GM21529 (cell line): ENCODE measurements at regions not wholly inside any gene's neighbourhood (a gene's known extent, or its start where the extent isn't known, plus 50 kb on each side); places are given as distances from the start of the nearest gene placed in this dataset.
"Not testable (repeated sequence)": the region's sequence is repeated elsewhere in the genome, so short reads cannot be mapped to it uniquely, and the experiment has no call there.

Experiments used
- ATAC-seq: cut with Tn5 transposase; IDR thresholded peaks from one replicate; pipeline ENCODE4 v1.9.1; 2021; ENCODE audit not compliant: unreplicated experiment

DNA sequence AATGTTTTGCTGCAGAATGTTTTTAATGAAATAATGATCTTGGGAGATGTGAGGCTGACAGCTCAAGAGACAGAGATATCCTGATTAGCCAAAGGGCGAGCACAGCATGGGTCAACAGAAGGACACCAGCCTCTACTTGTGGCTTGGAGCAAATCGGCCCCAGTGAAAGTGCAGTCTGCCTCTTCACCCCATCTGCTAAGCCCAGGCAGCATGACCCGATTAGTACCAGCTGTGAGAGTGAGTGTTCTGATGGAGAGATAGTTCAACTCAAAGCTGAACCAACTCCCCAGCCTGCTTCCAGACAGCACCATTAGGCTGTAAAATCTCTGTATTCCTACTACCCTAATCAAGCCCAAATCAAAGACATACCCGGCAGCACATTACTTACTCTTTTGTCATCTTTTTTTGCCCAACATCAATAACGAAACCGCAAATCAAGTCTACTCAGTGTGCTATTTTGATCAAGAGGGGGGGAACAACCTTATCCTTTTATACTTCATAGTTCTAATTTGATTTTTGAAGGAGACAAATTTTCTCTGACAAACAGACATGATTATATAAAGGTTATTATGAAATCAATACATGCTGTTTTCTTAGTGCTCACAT lies 514.1 kb upstream of the NRSN1 start:
- no peak for ATAC-seq

DNA sequence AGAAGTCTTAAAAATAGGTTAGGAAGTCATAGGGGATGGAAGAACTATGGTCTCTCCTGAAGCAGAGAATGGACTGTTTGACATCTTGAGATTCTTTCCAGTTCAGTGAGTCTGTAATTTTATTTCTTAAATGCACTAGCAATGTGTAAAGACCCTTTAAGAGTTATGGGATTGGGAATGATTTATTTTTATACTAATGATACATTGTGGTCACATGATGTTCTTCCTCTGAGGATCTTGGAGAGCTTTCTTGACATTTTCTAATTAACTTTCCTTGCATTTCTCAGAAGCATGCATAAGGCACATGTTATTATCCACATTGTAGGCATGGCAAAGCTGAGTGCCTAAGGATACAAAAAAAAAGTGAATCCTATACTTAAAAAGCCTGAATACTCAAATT lies 507.6 kb upstream of the NRSN1 start:
- ATAC-seq = no peak

DNA sequence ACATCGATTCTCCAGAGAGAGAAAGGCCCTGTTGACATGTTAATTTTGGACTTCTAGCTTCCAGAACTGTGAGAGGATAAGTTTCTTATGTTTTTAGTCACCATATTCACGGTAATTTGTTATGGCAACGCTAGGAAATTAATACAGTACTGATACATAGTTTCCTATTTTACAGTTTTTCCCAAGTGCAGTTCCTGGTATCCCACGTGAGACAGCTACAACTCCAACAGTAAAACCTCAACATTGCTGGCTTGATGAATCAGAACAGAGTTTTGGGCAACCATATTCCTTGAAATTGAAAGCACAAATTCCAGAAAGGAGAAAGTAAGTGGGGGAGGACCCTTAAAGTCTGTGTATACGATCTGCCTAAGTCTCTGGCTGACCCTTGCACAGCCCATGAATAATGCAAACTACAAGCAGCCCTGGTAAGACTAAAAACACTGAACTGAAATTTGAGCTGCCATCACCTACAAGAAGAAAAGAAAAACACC lies 505.1 kb upstream of the NRSN1 start:
- no peak for ATAC-seq

- ATAC-seq = no peak
Measured at GRCh38 chr6:23630726-23631635, 495.0 kb upstream of the NRSN1 start.

- ATAC-seq = no peak
Measured at GRCh38 chr6:23633996-23634395, 492.0 kb upstream of the NRSN1 start.

- no peak for ATAC-seq
Measured at GRCh38 chr6:23635150-23635549, 490.9 kb upstream of the NRSN1 start.

DNA sequence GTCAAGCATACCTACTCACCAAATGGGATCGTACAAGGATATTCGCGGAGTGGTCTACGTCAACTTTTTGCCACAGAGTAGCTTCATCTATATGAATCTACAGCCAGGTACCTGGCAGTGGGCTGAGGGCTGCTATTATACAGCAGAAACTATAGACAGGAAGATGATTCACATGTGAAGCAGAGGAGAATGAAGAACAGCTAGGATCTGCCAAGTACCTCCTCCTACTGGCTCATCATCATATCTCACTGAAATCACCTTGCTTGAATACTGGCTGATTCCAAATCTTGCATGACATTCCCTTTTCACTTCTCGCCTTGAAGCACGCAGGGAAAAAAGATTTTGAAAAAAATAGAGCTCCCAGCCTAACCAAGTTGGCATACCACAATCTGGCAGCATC lies 488.7 kb upstream of the NRSN1 start:
- ATAC-seq = no peak

- no peak for ATAC-seq
Measured at GRCh38 chr6:23642849-23643248, 483.2 kb upstream of the NRSN1 start.

- no peak for ATAC-seq
Measured at GRCh38 chr6:23647045-23647444, 479.0 kb upstream of the NRSN1 start.

DNA sequence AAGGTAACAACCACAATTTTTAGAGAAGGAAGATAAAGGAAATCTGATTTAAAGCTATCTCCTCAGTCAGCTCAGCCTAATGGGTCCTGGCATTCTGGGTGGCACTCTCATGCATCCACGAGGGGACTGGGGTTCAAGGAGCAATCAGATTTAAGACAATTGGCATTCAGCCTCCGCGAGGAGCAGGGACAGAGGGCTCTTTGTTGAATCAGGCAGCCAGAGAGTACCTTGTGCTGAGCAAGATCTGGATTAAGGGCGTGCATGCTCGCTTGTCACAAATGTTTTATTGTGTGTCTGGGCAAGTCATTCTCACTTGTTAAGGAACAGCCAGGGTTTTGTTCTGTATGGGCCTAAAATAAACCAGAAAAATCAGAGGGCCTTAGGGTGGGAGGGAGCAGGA lies 475.3 kb upstream of the NRSN1 start:
- no peak for ATAC-seq

DNA sequence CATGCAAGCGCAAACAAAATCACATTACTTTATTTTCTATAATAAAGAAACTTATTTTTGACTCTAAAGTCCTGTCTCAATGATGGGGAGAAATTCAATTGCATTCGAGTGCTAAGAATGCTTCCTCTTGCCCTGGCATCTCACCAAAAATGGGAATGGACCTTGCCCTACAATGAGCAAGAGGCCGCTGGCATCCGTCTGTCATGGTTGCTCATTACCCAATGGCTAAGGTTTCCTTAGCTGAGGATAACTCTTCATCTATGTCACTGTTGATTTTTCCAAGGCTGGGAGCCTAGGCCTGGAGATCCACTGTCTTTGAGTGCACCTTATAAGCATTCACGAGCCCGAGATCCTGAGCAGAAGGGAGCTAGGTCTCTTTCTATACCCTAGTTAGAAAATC lies 471.3 kb upstream of the NRSN1 start:
- ATAC-seq = no peak

- no peak for ATAC-seq
Measured at GRCh38 chr6:23655525-23655924, 470.5 kb upstream of the NRSN1 start.

GRCh38 chr6:23656255-23657194 lies 469.5 kb upstream of the NRSN1 start:
- no peak for ATAC-seq

DNA sequence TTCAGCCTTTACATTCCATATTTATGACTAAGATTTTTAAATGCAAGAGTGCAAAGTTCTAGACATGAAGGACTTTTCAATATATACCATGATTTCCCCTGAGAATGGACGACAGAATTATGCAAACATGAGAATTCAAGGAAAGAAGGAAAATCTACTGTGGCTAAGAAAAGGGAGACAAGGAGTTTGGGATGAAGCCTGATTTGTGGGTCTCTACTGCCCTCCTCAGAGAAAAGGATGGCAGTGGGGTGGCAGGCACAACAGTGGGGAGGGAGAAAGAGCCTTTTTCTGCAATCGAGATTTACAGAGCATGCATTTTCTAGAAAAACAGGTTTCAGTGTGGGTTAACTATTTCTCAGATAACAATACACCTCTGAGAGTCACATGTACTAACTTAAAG lies 466.9 kb upstream of the NRSN1 start:
- no peak for ATAC-seq

DNA sequence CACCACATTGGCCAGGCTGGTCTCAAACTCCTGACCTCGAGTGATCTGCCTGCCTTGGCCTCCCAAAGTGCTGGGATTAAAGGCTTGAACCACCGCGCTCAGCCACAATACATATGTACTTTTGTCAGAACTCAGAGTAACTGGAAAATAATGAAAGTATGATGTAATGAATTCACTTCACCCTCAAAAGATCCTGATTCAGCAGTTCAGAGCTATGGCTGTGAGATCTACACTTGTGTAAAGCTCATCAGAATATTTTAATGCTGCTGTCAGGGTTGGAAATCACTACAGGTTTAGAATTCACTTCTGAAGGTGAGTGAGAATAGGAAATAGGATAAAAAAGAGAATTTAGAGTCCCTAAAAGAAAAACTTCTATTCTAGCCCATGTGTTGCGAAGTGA lies 464.5 kb upstream of the NRSN1 start:
- ATAC-seq = no peak

- no peak for ATAC-seq
Measured at GRCh38 chr6:23663096-23663495, 462.9 kb upstream of the NRSN1 start.

GRCh38 chr6:23663652-23664051 lies 462.4 kb upstream of the NRSN1 start:
- no peak for ATAC-seq

- not testable (repeated sequence) for ATAC-seq
Measured at GRCh38 chr6:23665911-23666310, 460.1 kb upstream of the NRSN1 start.

DNA sequence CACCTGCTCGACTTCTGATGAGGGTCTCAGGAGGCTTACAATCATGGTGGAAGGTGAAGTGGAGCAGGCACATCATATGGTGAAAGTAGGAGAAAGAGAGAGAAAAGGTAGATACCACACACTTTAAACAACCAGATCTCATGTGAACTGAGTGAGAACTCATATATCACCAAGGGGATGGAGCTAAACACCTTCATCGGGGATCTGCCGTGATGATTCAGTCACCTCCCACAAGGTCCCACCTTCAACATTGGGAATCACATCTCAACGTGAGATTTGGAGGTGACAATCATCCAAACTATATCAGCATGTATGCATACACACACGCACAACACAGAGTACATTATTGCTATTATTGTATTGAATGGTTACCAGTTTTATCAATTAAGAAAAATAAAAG lies 453.3 kb upstream of the NRSN1 start:
- ATAC-seq = no peak

GRCh38 chr6:23678626-23679025 lies 447.4 kb upstream of the NRSN1 start:
- no peak for ATAC-seq

DNA sequence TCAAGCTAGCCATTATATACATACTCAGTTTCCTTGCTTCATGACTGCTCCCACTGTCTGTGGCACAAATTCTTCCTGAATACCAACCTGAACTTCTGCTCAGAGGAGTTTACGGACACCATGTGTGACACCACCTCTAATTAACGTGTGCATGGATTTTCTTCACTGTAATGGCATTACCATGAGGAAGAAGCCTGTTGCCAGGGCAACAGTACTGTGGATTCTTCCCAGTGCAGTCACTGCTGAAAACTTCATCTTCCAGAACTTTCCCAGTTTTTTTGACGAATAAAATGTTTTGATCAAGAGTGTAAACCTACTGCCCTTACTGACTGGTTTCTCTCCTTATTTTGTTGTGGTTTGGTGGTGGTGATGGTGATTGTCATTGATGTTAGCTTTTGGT lies 444.3 kb upstream of the NRSN1 start:
- ATAC-seq = no peak
